ENCODE measurements at regions not wholly inside any gene's neighbourhood (a gene's known extent, or its start where the extent isn't known, plus 50 kb on each side); places are given as distances from the start of the nearest gene placed in this dataset.
A peak's percentile ranks its signal among the peaks of the same experiment; 100 is the strongest.

DNA sequence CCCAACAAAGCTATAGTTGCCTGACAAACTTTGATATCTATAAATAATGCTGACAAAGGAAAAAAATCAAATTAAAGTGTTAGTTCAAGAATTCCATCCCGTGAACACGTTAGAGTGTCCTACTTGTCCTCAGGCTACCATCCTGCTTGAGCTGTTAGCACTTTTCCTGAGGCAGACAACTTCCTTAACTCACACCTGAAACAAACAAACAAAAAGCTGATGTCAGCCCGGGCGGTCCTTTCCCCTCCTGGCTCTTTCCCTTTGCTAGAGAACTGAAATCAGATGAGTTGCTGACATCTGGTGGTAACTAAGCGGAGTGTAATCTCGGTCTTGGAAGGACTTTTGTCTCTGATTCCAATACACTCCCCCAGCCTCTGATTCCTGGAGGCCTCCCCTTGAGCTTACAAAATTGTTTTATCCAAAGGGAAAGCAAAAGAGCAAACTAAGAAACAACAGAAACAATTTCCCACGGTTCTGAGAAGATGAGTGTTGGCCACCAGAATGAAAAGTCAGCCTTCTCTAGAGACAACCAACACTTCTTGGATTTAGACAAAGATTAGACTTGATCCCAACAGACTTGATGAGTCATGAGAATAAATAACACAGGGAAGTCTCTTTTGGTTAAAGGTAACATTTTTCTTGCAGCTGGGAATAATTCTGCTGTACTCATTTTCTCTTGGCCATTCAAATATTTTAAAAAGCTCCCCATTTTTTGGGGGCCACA, 135.4 kb downstream of the PROX1 start:
- no peak for TF ChIP-seq EP300 (IDR thresholded peaks at IDR 0.05)
- TF ChIP-seq, protein P1, sequence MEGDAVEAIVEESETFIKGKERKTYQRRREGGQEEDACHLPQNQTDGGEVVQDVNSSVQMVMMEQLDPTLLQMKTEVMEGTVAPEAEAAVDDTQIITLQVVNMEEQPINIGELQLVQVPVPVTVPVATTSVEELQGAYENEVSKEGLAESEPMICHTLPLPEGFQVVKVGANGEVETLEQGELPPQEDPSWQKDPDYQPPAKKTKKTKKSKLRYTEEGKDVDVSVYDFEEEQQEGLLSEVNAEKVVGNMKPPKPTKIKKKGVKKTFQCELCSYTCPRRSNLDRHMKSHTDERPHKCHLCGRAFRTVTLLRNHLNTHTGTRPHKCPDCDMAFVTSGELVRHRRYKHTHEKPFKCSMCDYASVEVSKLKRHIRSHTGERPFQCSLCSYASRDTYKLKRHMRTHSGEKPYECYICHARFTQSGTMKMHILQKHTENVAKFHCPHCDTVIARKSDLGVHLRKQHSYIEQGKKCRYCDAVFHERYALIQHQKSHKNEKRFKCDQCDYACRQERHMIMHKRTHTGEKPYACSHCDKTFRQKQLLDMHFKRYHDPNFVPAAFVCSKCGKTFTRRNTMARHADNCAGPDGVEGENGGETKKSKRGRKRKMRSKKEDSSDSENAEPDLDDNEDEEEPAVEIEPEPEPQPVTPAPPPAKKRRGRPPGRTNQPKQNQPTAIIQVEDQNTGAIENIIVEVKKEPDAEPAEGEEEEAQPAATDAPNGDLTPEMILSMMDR (IDR thresholded peaks at IDR 0.05): peak; percentile 38 to 51 (median 43)

Data from esophagus muscularis mucosa (tissue), 3 donors.